H1 (cell line): ENCODE measurements at regions not wholly inside any gene's neighbourhood (a gene's known extent, or its start where the extent isn't known, plus 50 kb on each side); places are given as distances from the start of the nearest gene placed in this dataset.

Experiments
- GTF2F1 ChIP-seq: IDR thresholded peaks from 2 replicates; pipeline ENCODE4 v1.6.1; 2012; ENCODE audit warnings: low read depth, low read length, improper control_type of control experiment, borderline replicate concordance
- NANOG ChIP-seq: IDR thresholded peaks from 2 replicates; pipeline ENCODE4 v1.6.1; 2011; ENCODE audit warnings: low read length, low read depth, mild to moderate bottlenecking, inconsistent platforms; ENCODE audit not compliant: insufficient read depth, poor library complexity, severe bottlenecking

- TF ChIP-seq GTF2F1 = no peak
- TF ChIP-seq NANOG = no peak
Measured at GRCh38 chr2:143949121-143949848, 570.6 kb downstream of the ZEB2 start (continued).
